ENCODE measurements at regions not wholly inside any gene's neighbourhood (a gene's known extent, or its start where the extent isn't known, plus 50 kb on each side); places are given as distances from the start of the nearest gene placed in this dataset.

DNA sequence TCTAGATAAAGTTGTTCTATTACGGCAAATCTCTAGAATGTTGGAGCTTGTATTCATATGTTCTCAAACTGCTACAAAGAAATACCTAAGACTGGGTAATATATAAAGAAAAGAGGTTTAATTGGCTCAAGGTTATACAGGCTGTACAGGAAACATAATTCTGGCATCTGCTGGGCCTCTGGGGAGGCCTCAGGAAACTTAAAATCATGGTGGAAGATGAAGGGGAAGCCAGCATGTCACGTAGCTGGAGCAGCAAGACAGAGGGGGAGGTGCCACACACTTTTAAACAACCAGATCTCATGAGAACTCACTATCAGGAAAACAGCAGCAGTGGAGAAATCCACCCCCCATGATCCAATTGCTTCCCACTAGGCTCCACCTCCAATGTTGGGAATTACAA is 390.4 kb upstream of the ADGRL4 start:
- no peak for DNase-seq

DNA sequence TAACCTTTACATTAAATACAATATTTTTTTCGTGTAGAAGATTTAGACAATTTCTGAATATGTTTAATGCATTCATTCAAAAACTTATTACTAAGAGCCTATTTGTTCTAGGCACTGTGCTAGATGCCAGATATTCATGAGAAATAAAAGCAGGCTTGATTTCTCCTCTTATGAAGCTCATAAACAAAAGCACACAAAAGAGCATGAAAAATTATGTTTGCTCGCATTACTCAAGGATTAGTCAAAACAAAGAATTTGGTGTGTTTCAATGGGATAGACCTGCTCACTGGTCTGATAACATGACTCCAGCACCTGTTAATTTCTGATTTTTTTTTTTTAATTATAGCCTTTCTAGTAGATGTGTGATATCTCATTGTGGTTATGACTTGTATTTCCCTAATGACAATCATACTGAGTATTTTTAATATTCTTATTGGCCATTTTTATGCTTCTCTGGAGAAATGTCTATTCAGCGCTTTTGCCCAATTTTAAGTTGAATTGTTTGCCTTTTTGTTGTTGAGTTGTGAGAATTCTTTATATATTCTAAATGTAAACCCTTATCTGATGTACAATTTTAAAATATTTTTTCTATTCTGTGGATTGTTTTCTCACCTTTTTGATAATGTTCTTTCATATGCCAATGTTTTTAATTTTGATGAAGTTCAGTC is 382.3 kb upstream of the ADGRL4 start:
- DNase-seq: no peak

DNA sequence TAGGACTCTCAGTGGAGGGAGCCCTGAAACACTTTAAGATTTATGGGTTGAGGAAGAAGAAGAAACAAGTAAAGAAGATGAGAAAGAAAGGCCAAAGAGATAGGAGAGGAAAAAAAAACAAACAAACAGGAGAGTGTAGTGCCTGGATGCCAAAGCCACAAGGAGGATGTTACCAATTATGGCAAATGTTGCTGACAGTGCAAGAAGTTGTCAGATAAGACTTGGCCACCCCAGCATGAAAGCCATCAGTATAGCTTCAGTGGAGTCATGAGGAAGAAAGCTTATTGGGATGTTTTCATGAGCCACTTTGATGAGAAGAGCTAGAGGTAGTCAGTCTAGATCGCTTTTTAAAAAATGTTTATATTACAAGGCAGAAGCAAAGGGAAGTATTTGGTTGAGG is 380.2 kb upstream of the ADGRL4 start:
- no peak for DNase-seq

DNA sequence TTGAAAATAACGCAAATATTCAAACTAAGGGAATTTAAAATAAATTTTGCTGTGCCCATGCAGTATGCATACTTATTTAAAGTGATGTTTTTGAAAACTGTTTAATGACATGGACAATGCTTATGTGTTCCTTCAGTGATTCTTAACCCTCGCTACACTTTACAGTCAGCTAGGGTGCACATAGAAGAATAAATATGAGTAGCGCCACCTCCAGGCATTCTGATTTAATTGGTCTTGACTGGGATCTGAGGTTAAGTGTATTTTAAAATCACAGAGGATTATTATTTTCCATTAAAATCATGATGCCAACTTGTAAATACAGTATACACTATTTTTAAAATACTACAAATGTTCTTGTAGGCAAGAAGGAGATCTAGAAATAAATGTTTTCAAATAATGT is 373.5 kb upstream of the ADGRL4 start:
- no peak for DNase-seq

DNA sequence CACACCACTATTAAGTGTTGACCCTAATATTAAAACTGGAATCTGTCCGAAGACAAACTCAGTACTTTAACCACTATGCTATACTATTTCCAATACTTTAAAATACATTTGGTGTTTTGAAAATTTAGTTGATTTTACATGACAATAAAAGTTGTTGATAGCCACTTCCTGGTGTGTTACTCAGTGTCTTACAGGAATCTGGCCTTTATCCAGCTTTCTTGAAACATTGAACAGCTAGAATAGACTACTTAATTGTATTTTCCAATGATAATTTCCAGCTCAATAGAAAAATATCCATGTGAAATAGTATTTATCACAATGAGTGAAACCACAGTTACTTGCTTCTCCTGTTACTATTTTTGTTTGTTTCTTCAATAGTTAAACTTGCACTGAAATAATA is 369.6 kb upstream of the ADGRL4 start:
- no peak for DNase-seq

DNA sequence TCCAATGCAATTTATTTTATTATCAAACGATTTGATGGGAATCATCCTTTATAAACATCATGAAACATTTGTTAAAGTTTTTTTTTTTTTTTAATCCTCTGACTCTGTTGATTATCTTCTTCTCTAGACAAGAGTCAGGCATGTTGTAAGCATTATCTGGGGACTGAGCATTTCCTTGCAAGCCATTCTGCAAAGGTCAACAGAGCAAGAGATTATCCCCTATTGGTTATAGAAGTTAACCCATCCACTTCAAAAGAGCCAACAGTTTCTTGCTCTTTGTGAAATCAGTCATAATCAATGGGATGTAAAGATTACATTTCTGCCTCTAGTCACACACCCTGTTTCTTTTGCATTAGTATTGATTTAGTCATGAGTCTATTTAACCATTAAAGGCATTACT is 368.8 kb upstream of the ADGRL4 start:
- no peak for DNase-seq

DNA sequence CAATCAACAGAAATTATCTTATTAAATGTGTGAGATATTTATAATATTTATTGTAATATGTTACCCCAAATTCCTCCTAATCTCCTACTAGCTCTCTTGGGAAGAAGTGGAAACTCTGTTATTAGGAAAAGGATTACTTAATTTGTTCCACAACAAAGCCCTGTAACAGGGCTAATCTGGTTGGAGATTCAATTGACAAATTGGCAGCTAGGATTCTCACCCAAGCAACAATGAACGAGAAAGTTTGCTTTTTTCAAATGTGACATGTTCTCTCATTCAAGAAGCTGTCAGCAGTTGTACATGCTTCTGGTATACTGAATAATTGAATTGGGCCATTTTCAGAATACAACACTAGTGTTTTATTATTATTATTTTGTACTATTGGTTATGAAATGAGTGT is 367.9 kb upstream of the ADGRL4 start:
- DNase-seq: no peak

DNA sequence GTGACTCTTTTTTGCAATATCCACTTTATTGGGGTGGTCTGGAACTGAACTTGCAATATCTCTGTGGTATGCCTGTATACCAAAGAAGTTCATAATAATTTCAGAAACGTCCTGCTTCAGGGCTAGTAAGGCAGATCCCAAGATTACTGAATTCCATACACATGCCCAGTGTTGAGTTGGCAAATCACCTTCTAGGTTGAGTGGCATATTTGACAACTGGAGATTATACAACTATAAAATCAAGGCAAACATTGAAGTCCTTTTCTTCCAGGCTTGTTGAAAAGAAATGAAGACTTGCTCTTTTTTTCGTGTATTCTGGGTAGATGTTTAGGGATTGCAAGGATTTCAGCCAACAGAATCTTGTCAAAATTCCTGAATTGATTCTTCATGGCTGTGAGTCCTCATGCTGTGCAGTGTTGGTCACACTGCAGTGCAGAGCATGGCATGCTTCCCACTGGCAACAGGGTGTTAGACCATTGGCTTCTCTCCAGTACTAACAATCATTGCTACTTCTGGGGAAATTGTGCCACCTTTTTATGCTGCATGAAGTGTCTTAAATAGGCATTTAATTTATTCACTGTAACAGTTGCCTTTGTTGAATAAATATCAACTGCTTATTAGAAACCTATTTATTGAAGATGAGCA is 367.1 kb upstream of the ADGRL4 start:
- DNase-seq: no peak

DNA sequence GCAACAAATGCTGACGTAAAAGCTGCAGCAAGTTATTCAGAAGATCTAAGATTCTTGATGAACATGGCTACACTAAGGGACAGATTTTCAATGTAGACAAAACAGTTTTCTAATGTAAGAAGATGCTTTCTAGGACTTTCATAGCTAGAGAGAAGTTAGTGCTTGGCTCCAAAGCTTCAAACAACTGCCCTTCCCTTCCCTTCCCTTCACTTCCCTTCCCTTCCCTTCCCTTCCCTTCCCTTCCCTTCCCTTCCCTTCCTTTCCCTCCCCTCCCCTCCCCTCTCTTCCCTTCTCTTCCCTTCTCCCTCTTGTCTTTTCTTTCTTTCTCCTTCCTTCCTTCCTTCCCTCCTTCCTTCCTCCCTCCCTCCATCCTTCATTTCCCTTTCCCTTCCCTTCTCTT is 365.3 kb upstream of the ADGRL4 start:
- DNase-seq: no peak

DNA sequence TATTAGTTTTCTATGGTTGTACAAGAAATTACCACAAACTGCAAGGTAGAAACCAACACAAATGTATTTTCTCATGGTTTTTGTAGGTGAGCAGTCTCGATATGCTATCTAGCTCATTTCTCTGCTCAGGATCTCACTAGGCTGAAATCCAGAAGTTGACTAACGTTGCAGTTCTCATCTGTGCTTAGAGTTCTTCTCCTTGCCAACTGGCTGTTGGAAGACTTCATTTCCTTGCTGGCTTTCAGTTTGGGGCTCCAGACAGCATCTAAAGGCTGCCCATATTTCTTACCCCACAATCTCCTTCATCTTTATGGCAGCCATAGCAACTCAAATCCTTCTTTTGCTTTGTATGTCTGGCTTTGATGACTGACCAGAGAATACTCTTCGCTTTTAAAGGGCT is 362.6 kb upstream of the ADGRL4 start:
- no peak for DNase-seq

DNA sequence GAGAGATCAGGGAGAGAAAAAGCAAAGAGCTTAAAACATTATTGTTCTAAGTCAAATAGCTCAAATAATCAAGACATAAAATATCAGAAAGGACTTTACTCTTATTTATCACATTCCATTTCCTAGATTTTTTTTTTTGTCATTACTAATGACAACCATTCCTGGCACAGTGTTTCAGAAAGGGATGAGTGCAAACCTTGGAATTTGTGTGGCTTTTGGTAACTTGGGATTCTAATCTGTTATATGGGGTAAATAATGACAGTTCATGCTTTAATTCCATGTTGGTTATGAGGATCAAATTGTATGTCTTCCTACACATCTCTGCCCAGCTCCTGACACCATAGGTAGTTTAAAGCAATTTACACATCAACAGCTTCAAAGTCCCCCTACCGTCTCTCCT is 358.4 kb upstream of the ADGRL4 start:
- no peak for DNase-seq

DNA sequence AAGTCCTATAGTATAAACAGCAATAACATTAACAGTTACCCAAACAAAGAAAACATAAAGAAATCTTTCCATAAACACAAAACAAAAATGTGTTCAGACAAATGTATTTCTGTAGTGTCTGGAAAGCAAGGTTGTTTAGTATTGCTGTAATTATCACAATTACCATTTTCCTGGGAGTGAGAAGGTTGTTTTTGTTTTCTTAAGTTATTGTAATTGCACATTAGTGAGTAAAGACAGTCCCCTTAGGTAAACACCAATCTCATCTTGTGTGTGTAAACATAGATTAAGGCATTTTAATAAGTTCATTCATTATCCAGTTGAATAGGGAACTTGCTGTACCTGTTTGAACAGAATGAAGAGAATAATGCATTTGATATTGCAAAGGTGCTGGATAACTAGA is 356.9 kb upstream of the ADGRL4 start:
- no peak for DNase-seq

DNA sequence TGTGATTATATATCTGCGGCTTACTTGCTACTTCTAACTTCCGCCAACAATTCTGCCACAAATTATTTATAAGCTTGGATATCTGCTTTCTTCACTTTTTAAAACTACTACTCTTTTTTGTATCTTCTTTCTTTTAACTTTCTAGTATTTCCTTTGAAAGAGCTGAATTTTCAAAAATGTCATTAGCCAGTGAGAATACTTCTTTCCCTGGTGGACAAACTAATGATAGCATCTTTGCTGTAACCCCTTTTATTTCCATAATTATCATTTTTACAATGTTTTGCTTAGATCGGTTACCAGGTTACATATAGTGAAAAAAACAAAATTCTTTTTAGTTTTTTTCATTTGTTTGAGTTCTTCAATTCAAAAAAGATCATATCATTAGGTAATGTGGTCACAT is 355.9 kb upstream of the ADGRL4 start:
- DNase-seq: no peak

DNA sequence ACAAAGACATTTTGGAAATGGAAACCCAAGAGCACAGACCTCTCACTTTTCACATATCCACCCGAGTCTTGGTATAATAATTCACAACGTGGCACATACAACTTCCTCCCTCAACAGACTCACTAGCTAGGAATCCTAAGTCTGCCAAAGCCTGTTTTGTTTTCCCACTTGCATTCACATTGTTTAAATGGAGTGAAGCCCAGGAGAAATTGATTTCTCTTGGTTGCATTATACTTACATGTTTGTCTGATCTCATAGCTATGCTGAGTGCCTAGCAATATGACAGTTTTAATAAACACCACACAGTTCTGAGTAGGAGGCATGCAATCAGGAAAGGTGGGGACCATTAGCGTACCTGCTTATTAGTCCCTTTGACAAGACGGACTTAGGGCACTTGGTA is 348.6 kb upstream of the ADGRL4 start:
- no peak for DNase-seq

DNA sequence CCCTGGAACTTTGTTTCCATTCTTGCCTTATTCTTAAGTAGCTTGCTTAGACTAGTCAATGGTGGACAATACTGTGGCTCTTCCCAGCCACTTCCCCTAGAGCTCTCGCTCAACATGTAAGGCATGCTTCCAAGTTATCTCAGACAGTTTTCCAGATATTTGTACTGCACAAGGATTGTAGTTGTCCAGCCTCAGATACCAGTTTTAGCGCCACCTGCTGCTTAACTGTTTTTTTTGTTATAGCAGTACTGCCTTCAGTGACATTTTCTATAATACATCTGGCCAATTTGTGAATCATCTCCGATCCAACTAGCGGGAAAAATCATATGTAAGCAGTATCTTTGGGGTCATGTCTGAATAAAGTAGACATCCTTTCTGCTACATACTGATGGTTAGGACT is 346.7 kb upstream of the ADGRL4 start:
- DNase-seq: no peak

DNA sequence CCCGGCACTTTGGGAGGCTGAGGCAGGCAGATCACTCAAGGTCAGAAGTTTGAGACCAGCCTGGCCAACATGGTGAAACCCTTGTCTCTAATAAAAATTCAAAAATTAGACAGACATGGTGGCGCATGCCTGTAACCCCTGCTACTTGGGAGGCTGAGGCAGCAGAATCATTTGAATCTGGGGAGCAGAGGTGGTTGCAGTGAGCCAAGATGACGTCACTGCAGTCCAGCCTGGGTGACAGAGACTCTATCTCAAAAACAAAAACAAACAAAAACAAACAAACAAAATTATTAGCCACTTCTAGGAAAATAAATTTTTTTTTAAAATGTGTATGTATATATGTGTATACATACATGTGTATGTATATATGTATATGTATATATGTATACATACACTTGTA is 320.3 kb upstream of the ADGRL4 start:
- no peak for DNase-seq

DNA sequence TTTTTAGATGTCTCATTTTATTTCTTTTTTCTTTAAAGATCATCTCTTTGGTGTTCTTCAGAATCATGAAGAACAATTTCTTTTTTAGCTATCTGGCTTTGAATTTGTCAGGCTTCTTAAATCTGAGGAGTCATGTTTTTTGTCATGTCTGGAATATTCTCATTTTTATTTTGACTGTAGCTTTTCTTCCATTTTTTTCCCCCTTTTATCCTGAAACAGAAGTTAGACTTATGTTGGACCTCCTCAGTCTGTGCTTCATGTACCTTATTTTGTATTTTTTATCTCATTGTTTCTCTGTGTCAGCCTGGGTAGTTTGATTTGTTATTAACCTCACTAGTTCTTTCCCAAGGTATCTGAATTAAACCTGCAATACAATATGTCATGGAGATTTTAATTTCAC is 319.2 kb upstream of the ADGRL4 start:
- no peak for DNase-seq

DNA sequence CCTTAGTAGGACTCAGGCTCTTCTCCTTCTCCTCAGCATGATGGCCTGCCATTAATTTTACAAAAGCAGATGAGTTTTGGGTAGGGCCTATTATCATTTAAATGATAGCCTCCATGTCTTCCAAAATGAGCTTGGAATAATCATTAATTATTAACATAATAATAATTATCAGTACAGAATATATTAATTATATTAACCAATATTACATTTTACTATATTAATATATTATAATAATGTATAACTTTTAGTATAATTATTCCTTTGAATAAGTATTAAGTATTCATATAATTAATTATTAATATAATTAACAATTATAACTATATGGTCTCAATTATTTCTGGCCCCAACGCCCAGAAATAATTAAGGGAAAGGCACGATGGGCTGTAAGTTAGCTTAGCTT is 318.6 kb upstream of the ADGRL4 start:
- no peak for DNase-seq

DNA sequence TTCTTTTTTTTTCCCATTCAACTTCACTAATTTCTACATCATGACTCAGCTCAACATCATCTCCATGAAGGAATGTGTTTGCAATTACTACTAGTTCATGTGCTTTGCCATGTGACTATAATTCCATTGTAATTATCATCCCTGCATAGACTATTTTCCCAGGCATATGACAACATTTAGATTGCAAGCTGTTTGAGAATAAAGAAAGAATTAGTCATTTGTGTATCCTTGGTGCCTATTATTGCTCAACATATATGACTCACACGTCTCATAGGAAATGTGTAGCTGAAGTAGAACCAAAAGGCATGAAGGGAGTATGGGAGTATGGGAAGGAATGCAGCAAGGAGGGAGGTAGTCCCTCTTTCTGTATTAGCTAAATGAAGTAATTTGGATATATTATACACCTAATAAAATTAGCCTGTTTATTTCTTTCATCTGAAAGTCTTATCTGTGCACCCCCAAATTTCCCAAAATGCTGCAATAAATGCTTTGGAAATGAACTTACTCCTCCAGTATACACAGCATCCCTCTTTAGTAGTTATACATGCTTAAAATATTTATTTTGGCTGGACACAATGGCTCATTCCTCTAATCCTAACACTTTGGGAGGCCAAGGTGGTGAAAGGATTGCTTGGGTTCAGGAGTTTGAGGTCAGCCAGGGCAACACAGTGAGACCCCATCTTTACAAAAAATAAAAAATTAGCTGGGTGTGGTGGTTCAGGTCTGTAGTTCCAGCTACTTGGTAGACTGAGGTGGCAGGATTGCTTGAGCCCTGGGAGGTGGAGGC is 316.9 kb upstream of the ADGRL4 start:
- DNase-seq: no peak

DNA sequence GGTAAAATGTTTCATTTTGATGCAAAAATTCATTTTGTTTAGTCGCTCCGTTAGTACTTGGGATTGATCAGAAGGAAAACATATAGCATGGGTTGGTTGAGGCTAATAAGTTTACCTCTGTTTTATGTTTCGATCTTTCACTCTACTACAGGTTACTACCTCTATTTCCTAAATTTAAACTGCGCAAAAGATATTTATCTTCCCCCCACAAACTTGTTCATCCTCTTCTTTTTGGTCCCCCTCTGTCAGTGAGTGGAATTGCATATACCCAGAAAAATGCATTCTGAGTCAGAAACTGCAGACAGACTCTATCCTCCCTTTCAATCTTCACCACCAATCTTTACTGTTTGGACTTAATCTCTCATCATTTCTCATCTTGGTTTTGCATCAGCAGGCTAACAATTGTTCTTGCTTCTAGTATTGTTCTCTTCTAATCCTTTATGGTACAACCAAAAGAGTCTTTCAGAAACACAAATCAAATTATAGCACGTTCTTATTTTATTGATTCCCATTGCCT is 316.0 kb upstream of the ADGRL4 start:
- no peak for DNase-seq

DNA sequence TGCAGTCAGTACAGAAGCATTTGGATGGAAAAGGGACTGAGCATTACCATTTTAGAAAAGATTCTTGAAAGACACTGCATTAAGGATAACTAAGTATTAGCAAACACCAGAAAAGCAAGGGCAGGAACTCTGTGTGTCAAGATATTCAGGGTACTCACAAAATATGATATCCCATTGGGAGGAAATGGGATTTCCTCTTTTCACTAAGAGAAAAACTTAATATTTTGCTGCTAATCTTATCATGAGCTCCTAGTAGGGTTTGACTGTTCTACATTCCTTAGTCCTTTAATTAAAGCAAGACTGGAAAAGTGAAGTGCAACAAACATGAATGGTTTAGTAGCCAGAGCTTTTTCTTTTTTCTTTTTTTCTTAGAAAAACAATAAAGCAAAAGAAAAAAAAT is 305.9 kb upstream of the ADGRL4 start:
- DNase-seq: no peak

DNA sequence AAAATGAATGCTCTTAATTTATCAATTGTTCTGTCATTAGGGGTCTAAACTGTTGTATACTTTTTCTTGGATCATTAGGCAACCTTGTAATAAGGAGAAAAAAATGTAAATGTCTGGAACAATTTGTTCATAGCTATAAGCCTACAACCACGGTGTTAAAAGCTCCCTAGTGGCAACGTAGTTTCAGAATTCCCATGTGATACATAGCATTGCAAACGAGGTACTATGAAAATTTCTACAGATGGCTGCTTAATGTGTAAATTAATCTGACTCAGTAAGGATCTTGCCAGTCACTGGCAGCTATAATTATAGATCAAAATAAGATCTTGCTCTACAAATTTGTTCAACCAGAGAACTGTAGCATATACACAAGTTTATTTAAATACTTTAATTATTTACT is 304.1 kb upstream of the ADGRL4 start:
- DNase-seq: no peak

DNA sequence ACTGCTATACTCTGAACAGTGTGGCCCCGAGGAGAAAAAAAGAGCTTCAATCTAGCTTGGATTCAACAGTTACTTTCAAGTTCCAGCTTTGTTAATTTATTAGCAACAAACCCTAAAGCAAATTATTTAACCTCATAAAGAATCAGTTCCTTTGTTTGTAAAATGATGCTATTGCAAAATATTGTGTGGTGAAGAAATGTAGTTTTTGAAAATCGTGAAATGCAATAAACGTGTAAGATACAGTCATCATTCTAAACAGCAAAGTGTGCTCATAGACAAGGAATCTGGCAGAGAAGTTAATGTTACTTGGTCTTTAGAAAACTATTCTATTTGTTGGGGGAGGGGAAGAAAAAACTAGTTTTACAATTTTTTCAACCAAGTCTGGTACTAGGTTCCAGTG is 297.6 kb upstream of the ADGRL4 start:
- DNase-seq: no peak

DNA sequence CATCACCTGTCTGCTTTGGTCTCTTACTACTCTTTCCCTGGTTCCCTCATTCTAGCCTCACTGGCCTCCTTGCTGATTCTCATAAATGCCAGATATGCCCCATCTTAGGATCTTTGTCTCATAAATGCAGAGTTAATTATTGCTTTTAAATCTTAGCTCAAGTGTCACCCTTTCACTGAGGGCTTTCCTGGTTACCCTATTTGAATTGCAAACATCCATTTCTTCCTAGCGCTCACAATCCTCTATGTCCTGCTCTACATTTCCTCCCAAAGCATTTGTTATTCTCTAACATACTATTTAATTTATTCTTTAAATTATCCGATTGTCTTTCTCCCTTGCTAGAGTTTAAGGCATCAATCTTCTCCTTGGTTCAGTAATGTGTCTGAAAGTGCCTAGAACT is 296.5 kb upstream of the ADGRL4 start:
- no peak for DNase-seq

Data from CD4-positive, alpha-beta T cell treated with Interleukin-15 for 1 hour (primary cell).